ENCODE measurements at regions not wholly inside any gene's neighbourhood (a gene's known extent, or its start where the extent isn't known, plus 50 kb on each side); places are given as distances from the start of the nearest gene placed in this dataset.

GRCh38 chr2:219976871-219977270 is 349.4 kb downstream of the SLC4A3 start:
- TF ChIP-seq OVOL2 (CRISPR knock-in tag; IDR thresholded peaks at IDR 0.05; ENCODE audit: borderline replicate concordance) (no peak), STAT6 (CRISPR knock-in tag; conservative IDR thresholded peaks at IDR 0.05; ENCODE audit: low read depth) (no peak), CTCF (IDR thresholded peaks at IDR 0.05) (no peak)

Measured in WTC11 (cell line).